ENCODE measurements at regions not wholly inside any gene's neighbourhood (a gene's known extent, or its start where the extent isn't known, plus 50 kb on each side); places are given as distances from the start of the nearest gene placed in this dataset.

- Histone ChIP-seq H3K4me3 (no peak overlapping the region), H3K27me3 (no peaks in the 10 kb centered on the region), H3K36me3 (no peaks in the 10 kb centered on the region), H3K4me1 (peaks cover 8% of the 10 kb centered on the region), H3K9me3 (no peaks in the 10 kb centered on the region), H3K27ac (peak overlapping the region; percentile 36)
- ATAC-seq (peak; percentile 12), DNase-seq (no peak)
- intact Hi-C loops (cut with DNase I) = no loop called here
- TF ChIP-seq CTCF (IDR thresholded peaks at IDR 0.05) = no peak
Observed at GRCh38 chr6:167566711-167567141, 241.8 kb downstream of the TTLL2 start.

- no peak overlapping the region for H3K27ac ChIP-seq
- intact Hi-C loops (cut with DNase I) = no loop called here
Observed at GRCh38 chr6:167567142-167568033, 242.5 kb downstream of the TTLL2 start.

GRCh38 chr6:167568407-167569024, 243.6 kb downstream of the TTLL2 start:
- H3K4me3 ChIP-seq = no peak overlapping the region
- TF ChIP-seq CTCF (IDR thresholded peaks at IDR 0.05) = no peak
- peaks cover 15% of the 10 kb centered on the region for H3K4me1 ChIP-seq
- intact Hi-C loops (cut with DNase I) = no loop called here
- H3K27ac ChIP-seq = no peak overlapping the region
- DNase-seq = no peak
- no peaks in the 10 kb centered on the region for H3K27me3 ChIP-seq
- no peaks in the 10 kb centered on the region for H3K36me3 ChIP-seq
- no peaks in the 10 kb centered on the region for H3K9me3 ChIP-seq
- no peak for ATAC-seq

More at GRCh38 chr6:167567142-167568033, 242.5 kb downstream of the TTLL2 start:
- Histone ChIP-seq H3K36me3 (no peaks in the 10 kb centered on the region), H3K9me3 (no peaks in the 10 kb centered on the region), H3K27me3 (no peaks in the 10 kb centered on the region), H3K4me1 (peaks cover 8% of the 10 kb centered on the region), H3K4me3 (no peak overlapping the region)
- no peak for DNase-seq
- peak; percentile 6 for ATAC-seq
- no peak for TF ChIP-seq CTCF (IDR thresholded peaks at IDR 0.05)

GRCh38 chr6:167569041-167569805, 244.3 kb downstream of the TTLL2 start:
- H3K27me3 ChIP-seq = no peaks in the 10 kb centered on the region
- peaks cover 15% of the 10 kb centered on the region for H3K4me1 ChIP-seq
- H3K36me3 ChIP-seq = no peaks in the 10 kb centered on the region
- DNase-seq (no peak), ATAC-seq (no peak)
- intact Hi-C loops (cut with DNase I) = no loop called here
- no peak overlapping the region for H3K4me3 ChIP-seq
- H3K27ac ChIP-seq = no peak overlapping the region
- no peaks in the 10 kb centered on the region for H3K9me3 ChIP-seq
- no peak for TF ChIP-seq CTCF (IDR thresholded peaks at IDR 0.05)

- Histone ChIP-seq H3K4me1 (peaks cover 15% of the 10 kb centered on the region), H3K36me3 (no peaks in the 10 kb centered on the region), H3K27me3 (no peaks in the 10 kb centered on the region), H3K27ac (no peak overlapping the region), H3K9me3 (no peaks in the 10 kb centered on the region), H3K4me3 (no peak overlapping the region)
- intact Hi-C loops (cut with DNase I) = no loop called here
- DNase-seq (no peak), ATAC-seq (no peak)
- TF ChIP-seq CTCF (IDR thresholded peaks at IDR 0.05) = no peak
Observed at GRCh38 chr6:167569879-167570278, 245.0 kb downstream of the TTLL2 start.

Data from upper lobe of right lung (tissue), 1 donor.